Brain pericyte (primary cell): ENCODE measurements at regions not wholly inside any gene's neighbourhood (a gene's known extent, or its start where the extent isn't known, plus 50 kb on each side); places are given as distances from the start of the nearest gene placed in this dataset.

Source experiments
- DNase-seq: peaks from one replicate; pipeline ENCODE4 v3.0.0-alpha.2; 2012; ENCODE audit warnings: low read depth, low spot score

GRCh38 chr21:24369746-24370145 is 1237.5 kb downstream of the MRPL39 start:
- DNase-seq, result no peak

DNA sequence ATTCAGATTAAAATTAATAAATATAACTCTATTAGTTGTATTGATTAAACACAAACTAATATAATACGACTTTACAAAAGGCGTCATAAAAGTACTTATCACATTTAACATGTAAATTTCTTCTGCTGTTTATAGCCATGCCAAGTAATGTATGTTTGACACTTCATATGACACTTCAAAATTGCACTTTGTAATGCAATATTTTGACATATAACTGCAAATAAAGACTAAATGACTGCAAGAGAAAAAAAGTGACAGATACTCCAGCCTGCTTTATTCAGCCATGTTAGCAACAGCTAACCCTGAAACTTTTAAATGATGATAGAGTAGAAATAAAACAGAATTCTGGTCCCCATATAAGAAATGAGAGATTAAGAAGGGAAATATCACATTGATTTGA is 1238.0 kb downstream of the MRPL39 start:
- DNase-seq, result no peak

DNA sequence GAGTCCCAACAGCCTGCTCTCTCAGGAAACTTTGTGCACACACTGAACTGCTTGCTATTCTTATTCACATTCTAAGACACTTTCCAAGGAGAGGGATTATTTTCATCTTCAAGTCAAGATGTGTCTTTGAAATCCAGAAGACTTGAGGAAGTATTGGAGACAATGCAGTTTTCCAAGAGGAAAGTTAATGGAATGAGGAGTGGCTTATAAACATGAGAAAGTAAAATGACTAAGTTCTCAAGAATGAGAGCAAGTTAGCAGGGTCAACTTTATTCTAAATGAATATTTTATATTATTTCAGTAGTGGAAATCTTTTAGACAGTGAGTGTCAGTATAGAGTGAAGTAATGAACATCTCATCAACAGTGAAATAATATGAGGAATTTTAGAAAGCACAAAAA is 1239.3 kb downstream of the MRPL39 start:
- no peak for DNase-seq

- no peak for DNase-seq
Observed at GRCh38 chr21:24353492-24353891, 1253.8 kb downstream of the MRPL39 start.

GRCh38 chr21:24339406-24339805 is 1267.9 kb downstream of the MRPL39 start:
- DNase-seq, result no peak

DNA sequence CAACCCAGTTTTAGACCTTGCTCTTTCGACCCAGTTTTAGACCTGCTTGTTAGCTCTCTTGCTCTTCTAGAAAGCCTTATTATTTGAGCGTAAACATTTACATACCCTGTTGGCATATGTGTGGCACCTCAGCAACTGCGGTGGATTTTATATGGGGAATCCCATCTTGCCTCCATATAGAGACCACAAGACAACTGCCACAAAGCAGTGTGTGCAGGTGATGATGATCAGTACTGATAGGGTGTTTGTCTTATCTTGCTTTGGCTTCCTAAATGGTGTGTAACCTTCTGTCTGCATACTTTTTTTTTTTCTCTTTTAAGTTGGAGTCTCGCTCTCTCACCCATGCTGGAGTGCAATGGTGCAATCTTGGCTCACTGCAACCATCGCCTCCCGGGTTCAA is 1270.8 kb downstream of the MRPL39 start:
- DNase-seq, result no peak

DNA sequence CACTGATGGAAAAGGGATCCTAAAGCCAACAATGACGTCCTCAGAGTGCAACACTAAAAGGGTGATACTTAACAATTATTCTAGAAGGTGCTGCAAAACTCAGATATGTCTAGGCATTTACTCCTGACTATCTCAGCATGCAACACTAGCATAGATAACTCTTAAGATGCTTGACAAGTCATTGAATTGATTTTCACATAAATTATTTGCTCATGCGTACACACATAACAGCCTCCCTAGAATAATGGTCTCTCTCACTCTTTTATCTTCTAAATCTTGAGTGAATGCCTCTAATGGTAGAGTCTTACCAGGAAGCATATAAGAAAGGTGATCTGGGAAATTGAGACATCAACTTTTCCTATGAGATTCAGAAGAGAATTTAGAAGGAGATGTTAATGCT is 1283.7 kb downstream of the MRPL39 start:
- DNase-seq, result no peak

GRCh38 chr21:24316277-24316922 is 1290.9 kb downstream of the MRPL39 start:
- no peak for DNase-seq

DNA sequence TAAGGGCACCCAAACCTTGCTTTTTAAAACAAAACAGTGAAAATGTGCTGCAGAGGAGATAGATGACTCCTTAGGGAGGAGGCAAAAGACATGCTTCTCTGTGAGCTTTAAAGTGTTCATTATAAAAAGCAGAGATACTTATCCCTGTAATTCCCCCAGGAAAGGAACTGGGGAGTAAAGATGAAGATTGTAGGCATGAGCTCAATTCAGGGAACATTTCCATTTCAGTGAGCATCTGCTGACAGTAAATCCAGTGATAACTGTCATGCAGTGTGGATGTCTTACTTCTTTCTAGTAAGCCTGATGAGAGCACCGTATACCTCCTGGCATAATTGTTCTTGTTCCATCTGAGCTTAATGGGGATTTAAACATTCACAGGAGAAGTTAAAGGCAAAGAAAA is 1296.5 kb downstream of the MRPL39 start:
- DNase-seq, result no peak

- no peak for DNase-seq
Observed at GRCh38 chr21:24308183-24308582, 1299.1 kb downstream of the MRPL39 start.

- no peak for DNase-seq
Observed at GRCh38 chr21:24302400-24302799, 1304.9 kb downstream of the MRPL39 start.

GRCh38 chr21:24298040-24298439 is 1309.2 kb downstream of the MRPL39 start:
- DNase-seq, result no peak

DNA sequence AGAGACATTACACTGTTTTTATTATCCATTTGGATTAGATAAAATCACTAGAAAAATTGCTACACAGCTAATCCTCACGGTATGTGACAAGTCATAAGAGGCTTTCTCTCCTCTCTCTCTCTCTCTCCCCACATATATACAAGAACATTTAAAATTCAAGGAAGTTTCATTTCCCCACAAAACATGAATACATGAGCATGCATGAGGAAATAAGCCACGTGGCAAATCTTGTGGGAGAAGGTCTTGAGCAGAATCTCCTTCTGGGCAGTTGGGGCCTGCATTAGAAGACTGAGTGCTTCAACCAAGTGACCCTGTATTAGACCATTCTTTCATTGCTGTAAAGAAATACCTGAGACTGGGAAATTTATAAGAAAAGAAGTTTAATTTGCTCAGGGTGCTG is 1313.1 kb downstream of the MRPL39 start:
- DNase-seq, result no peak

DNA sequence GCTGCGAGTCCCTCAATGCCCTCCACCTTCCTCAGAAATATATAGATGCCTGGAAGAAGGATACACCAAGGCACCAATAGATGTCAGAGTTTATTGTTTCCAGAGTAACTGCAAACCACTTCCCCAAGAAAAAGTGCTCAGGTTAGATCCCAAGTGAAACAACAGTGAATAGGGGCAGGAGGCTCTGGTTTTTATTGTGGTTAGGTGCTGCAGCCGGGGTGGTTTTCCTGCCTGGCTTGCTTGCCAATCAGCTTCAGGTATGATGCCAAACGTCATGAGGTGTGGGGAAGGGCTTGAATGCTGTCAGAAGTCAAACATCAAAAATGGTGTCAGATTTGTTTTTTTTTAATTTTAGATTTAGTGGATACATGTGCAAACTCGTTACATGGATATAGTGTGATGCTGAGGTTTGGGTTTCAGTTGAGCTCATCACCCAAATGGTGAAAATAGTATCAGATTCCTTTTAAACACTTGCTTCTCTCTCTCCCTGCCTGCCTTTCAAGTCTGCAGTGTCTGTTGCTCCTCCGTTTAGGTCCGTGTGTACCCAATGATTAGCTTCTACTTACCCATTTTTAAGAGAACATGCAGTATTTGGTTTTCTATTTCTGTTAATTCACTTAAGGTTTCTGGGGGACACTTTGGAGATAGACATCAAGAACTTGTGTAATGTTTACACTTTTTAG is 1317.0 kb downstream of the MRPL39 start:
- no peak for DNase-seq

DNA sequence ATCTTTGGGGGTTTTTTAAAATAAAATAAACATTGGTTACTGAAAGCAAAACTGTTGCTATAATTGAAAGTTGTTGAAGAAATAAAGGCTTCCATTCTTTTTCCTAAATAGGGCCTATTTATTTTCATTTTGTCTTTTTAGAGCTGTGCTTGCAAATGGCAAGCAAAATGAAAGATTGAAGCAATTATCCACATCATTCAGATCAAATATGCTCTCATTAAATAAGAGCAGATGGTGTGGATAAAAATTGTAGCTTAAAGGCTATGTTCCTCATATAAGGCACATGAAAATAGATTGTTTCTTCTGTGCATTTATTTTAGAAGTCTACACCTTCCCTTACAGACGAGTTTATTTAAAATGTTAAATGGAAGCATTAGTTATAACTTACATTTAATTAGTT is 1317.7 kb downstream of the MRPL39 start:
- no peak for DNase-seq

GRCh38 chr21:24280596-24280995 is 1326.7 kb downstream of the MRPL39 start:
- DNase-seq, result no peak

DNA sequence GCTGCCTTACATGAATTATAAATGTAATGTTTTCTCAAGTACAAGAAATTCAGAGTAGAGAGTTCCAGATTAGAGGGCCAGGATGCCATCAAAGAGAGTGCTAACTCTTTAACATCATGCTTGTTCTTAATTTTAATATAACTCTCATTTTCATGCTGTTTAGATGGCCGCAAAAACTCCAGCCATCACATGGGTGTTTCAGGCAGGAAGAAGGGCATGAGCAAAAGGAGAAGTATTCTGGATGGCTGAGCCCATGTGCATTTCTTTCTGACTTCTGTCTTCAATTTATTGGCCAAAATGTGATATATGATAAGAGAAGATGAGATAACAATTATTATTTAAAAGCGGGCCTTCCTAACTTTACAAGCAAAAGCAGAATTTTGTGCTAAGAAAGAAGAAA is 1328.6 kb downstream of the MRPL39 start:
- no peak for DNase-seq

GRCh38 chr21:24276204-24276603 is 1331.1 kb downstream of the MRPL39 start:
- DNase-seq, result no peak

DNA sequence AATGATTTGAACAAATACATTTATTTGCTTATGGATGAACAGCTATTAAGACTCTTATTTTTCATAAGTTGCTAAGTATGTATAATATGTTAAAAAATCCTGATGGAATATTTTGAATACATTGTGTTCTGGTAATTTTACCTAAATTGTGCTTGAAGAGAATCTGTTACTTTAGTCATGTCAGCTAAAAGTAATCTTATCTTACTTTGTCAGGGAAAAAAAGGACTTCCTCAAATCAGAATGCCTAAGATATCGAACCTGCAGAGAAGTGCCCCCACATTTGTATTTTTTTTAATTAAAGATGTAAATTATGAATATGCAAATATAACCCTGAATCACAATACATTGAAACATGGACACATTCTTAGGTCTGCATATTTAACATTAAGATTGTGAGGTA is 1331.7 kb downstream of the MRPL39 start:
- no peak for DNase-seq

- DNase-seq, result no peak
Observed at GRCh38 chr21:24272521-24272938, 1334.8 kb downstream of the MRPL39 start.

GRCh38 chr21:24265987-24266386 is 1341.3 kb downstream of the MRPL39 start:
- DNase-seq, result no peak

- DNase-seq, result no peak
Observed at GRCh38 chr21:24260751-24261150, 1346.5 kb downstream of the MRPL39 start.

DNA sequence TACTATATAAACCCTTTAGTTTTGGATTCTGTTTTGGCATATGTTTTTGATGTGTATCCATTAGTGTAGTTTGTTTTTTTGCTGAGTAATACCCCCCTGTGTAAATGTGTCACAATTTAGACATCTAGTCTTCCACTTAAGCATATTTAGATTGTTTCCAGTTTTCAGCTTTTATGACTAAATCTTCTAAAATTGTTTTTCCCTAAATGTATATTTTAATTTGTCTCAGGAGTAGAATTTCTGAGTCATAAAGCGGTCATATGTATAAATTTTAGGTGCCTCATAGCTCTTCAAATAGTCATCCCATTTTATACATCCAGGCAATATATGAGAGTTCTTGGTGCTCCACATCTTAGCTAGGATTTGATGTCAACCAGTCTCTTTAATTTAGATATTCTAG is 1348.0 kb downstream of the MRPL39 start:
- no peak for DNase-seq

GRCh38 chr21:24255591-24255990 is 1351.7 kb downstream of the MRPL39 start:
- DNase-seq, result no peak
